ENCODE measurements at regions not wholly inside any gene's neighbourhood (a gene's known extent, or its start where the extent isn't known, plus 50 kb on each side); places are given as distances from the start of the nearest gene placed in this dataset.

DNA sequence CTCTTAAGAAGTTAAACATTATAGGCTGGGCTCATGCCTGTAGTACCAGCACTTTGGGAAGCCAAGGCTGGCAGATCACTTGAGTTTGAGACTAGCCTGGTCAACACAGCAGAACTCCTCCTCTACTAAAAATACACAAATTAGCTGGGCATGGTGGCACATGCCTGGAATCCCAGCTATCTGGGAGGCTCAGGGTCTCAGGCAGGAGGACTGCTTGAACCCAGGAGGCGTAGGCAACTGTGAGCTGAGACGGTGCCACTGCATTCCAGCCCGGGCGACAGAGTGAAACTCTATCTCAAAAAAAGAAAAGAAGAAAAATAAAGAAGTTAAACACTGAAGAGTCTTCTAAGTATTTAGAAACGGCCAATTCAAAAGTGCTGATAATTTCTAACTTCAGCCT is 164.3 kb upstream of the GALNTL6 start:
- Histone ChIP-seq H3K4me1 (ENCODE audit: low read length) (peaks cover 10% of the 10 kb centered on the region; the same call in 1 of the 2 replicates), H2AFZ (ENCODE audit: low read length) (no peak overlapping the region), H3K9ac (ENCODE audit: low read length) (no peak overlapping the region), H3K9me3 (replicated peaks; ENCODE audit: insufficient read depth, low read length) (no peaks in the 10 kb centered on the region), H3K9me2 (replicated peaks; ENCODE audit: insufficient read depth, low read length) (no peaks in the 10 kb centered on the region), H4K20me1 (ENCODE audit: insufficient read depth, low read length) (no peaks in the 10 kb centered on the region), H3K27ac (ENCODE audit: low read length) (no peak overlapping the region), H3K79me2 (ENCODE audit: low read length) (no peaks in the 10 kb centered on the region), H3F3A (ENCODE audit: insufficient read depth, low read length) (peaks cover 13% of the 10 kb centered on the region), H3K4me2 (ENCODE audit: low read depth, low read length) (no peak overlapping the region), H3K36me3 (replicated peaks; ENCODE audit: insufficient read depth, low read length) (no peaks in the 10 kb centered on the region), H3K27me3 (replicated peaks; ENCODE audit: insufficient read depth, low read length) (peaks cover 4% of the 10 kb centered on the region; the same call in 1 of the 2 replicates), H3K4me3 (ENCODE audit: low read length) (no peak overlapping the region)
- TF ChIP-seq, protein P1, sequence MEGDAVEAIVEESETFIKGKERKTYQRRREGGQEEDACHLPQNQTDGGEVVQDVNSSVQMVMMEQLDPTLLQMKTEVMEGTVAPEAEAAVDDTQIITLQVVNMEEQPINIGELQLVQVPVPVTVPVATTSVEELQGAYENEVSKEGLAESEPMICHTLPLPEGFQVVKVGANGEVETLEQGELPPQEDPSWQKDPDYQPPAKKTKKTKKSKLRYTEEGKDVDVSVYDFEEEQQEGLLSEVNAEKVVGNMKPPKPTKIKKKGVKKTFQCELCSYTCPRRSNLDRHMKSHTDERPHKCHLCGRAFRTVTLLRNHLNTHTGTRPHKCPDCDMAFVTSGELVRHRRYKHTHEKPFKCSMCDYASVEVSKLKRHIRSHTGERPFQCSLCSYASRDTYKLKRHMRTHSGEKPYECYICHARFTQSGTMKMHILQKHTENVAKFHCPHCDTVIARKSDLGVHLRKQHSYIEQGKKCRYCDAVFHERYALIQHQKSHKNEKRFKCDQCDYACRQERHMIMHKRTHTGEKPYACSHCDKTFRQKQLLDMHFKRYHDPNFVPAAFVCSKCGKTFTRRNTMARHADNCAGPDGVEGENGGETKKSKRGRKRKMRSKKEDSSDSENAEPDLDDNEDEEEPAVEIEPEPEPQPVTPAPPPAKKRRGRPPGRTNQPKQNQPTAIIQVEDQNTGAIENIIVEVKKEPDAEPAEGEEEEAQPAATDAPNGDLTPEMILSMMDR (IDR thresholded peaks at IDR 0.05; ENCODE audit: low read length), result no peak
- no peak for TF ChIP-seq EZH2 (optimal IDR thresholded peaks at IDR 0.05; ENCODE audit: low read depth, low read length)
- TF ChIP-seq EZH2phosphoT487 (IDR thresholded peaks at IDR 0.05; ENCODE audit: low read length), result no peak
- DNase-seq, result no peak

DNA sequence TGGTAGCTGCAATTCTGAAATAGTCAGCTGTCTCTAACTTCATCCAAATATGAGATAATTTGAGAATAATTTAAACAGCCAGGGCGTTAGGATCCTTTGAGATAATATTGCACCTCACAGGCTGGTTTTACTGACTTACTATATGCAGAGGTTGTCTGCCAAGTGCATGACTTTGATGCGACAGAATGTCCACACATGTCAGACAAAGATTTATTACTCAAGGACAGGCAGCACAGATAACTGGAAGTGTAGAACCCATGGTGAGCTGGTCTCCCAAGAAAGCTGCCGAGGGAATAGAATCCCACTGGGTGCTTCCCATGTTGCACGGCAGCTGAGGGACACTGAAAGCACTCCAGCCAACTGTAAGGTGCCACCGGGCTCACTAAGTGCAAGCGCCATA is 166.2 kb upstream of the GALNTL6 start:
- no peaks in the 10 kb centered on the region for H3K9me2 ChIP-seq (replicated peaks; ENCODE audit: insufficient read depth, low read length)
- no peak for DNase-seq
- no peak overlapping the region for H2AFZ ChIP-seq (ENCODE audit: low read length)
- H3K27me3 ChIP-seq (replicated peaks; ENCODE audit: insufficient read depth, low read length), result peaks cover 21% of the 10 kb centered on the region
- peaks cover 10% of the 10 kb centered on the region; the same call in 1 of the 2 replicates for H3K4me1 ChIP-seq (ENCODE audit: low read length)
- H3K9me3 ChIP-seq (replicated peaks; ENCODE audit: insufficient read depth, low read length), result no peaks in the 10 kb centered on the region
- TF ChIP-seq, protein P1 (IDR thresholded peaks at IDR 0.05; ENCODE audit: low read length), result no peak
- TF ChIP-seq EZH2phosphoT487 (IDR thresholded peaks at IDR 0.05; ENCODE audit: low read length), result no peak
- TF ChIP-seq EZH2 (optimal IDR thresholded peaks at IDR 0.05; ENCODE audit: low read depth, low read length), result no peak
- no peaks in the 10 kb centered on the region for H3K36me3 ChIP-seq (replicated peaks; ENCODE audit: insufficient read depth, low read length)
- no peak overlapping the region for H3K4me3 ChIP-seq (ENCODE audit: low read length)
- H3F3A ChIP-seq (ENCODE audit: insufficient read depth, low read length), result peaks cover 13% of the 10 kb centered on the region
- no peak overlapping the region for H3K9ac ChIP-seq (ENCODE audit: low read length)
- peaks cover 5% of the 10 kb centered on the region; the same call in 1 of the 2 replicates for H4K20me1 ChIP-seq (ENCODE audit: insufficient read depth, low read length)
- no peaks in the 10 kb centered on the region for H3K79me2 ChIP-seq (ENCODE audit: low read length)
- H3K27ac ChIP-seq (ENCODE audit: low read length), result no peak overlapping the region
- no peak overlapping the region for H3K4me2 ChIP-seq (ENCODE audit: low read depth, low read length)

DNA sequence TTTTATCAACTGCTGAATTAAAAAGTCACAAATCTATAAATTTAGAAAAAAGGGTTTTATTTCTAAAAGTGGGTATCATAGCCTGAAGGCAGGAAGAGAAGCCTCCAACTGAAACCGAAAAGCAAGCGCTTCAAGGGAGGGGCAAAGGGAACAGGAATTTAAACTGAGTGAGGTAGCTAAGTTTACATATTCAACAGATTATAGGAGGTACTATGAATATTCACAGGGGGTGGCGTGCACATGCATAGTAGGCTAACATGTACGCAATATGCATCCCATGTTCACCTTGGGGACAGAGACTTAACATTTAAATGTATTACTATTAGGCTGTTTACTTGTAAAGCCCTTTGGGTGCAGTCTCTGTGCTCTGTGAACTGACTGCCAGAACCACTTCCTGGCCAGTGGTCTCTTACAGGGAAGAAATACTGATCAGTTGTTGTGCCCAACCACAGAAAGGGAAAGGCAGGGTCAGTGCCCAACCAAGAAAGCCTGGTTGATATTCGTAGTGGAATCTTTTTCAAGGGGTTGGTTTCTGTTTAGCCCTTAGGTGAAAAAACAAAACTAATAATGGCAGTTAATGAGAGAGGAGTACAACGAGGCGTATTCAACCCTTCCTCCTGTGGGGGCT is 168.7 kb upstream of the GALNTL6 start:
- Histone ChIP-seq H3K9ac (ENCODE audit: low read length) (no peak overlapping the region), H3K9me3 (replicated peaks; ENCODE audit: insufficient read depth, low read length) (no peaks in the 10 kb centered on the region), H3K4me2 (ENCODE audit: low read depth, low read length) (peak overlapping the region; percentile 71), H3K36me3 (replicated peaks; ENCODE audit: insufficient read depth, low read length) (no peaks in the 10 kb centered on the region), H3K27ac (ENCODE audit: low read length) (peak overlapping the region; percentile 44; the same call in 1 of the 2 replicates), H3K4me1 (ENCODE audit: low read length) (peaks cover 17% of the 10 kb centered on the region), H3K4me3 (ENCODE audit: low read length) (peak overlapping the region; percentile 47), H4K20me1 (ENCODE audit: insufficient read depth, low read length) (peaks cover 5% of the 10 kb centered on the region; the same call in 1 of the 2 replicates), H3K27me3 (replicated peaks; ENCODE audit: insufficient read depth, low read length) (peaks cover 35% of the 10 kb centered on the region), H3K79me2 (ENCODE audit: low read length) (no peaks in the 10 kb centered on the region), H3F3A (ENCODE audit: insufficient read depth, low read length) (peaks cover 19% of the 10 kb centered on the region), H2AFZ (ENCODE audit: low read length) (no peak overlapping the region), H3K9me2 (replicated peaks; ENCODE audit: insufficient read depth, low read length) (no peaks in the 10 kb centered on the region)
- no peak for TF ChIP-seq EZH2 (optimal IDR thresholded peaks at IDR 0.05; ENCODE audit: low read depth, low read length)
- TF ChIP-seq, protein P1 (IDR thresholded peaks at IDR 0.05; ENCODE audit: low read length), result no peak
- TF ChIP-seq EZH2phosphoT487 (IDR thresholded peaks at IDR 0.05; ENCODE audit: low read length), result 0 out of 2 replicates have a peak, but pooled peaks have one; percentile 71
- peak; percentile 86 for DNase-seq
